ENCODE measurements at regions not wholly inside any gene's neighbourhood (a gene's known extent, or its start where the extent isn't known, plus 50 kb on each side); places are given as distances from the start of the nearest gene placed in this dataset.

GRCh38 chr5:23612701-23613100 is 105.3 kb downstream of the PRDM9 start:
- ATAC-seq = no peak
- no peak overlapping the region for H3K27ac ChIP-seq
- H3K36me3 ChIP-seq = no peaks in the 10 kb centered on the region
- no peak overlapping the region for H3K4me3 ChIP-seq
- 29 to 51% methylated on average over 2 of the region's 2 CpGs for WGBS, 2 donors (ENCODE audit: low coverage in 1 of 2)
- H3K27me3 ChIP-seq = no peaks in the 10 kb centered on the region
- H3K9me3 ChIP-seq = no peaks in the 10 kb centered on the region
- TF ChIP-seq EP300 (IDR thresholded peaks at IDR 0.05) = no peak
- no peak for TF ChIP-seq POLR2A (IDR thresholded peaks at IDR 0.05)
- TF ChIP-seq POLR2AphosphoS5 (IDR thresholded peaks at IDR 0.05) = no peak
- no peak for TF ChIP-seq CTCF (IDR thresholded peaks at IDR 0.05)
- no peaks in the 10 kb centered on the region for H3K4me1 ChIP-seq

GRCh38 chr5:23613566-23613965 is 106.2 kb downstream of the PRDM9 start:
- no peaks in the 10 kb centered on the region for H3K4me1 ChIP-seq
- no peak overlapping the region for H3K27ac ChIP-seq
- no peak for ATAC-seq
- no peaks in the 10 kb centered on the region for H3K27me3 ChIP-seq
- WGBS, 2 donors (ENCODE audit: low coverage in 1 of 2) = 50 to 75% methylated on average over 1 of the region's 1 CpG
- no peak for TF ChIP-seq POLR2AphosphoS5 (IDR thresholded peaks at IDR 0.05)
- TF ChIP-seq CTCF (IDR thresholded peaks at IDR 0.05) = no peak
- TF ChIP-seq EP300 (IDR thresholded peaks at IDR 0.05) = no peak
- no peak for TF ChIP-seq POLR2A (IDR thresholded peaks at IDR 0.05)
- no peak overlapping the region for H3K4me3 ChIP-seq
- H3K9me3 ChIP-seq = no peaks in the 10 kb centered on the region
- H3K36me3 ChIP-seq = no peaks in the 10 kb centered on the region

GRCh38 chr5:23614422-23614821 is 107.0 kb downstream of the PRDM9 start:
- Histone ChIP-seq H3K36me3 (no peaks in the 10 kb centered on the region), H3K27ac (no peak overlapping the region), H3K27me3 (no peaks in the 10 kb centered on the region), H3K9me3 (no peaks in the 10 kb centered on the region), H3K4me1 (no peaks in the 10 kb centered on the region), H3K4me3 (no peak overlapping the region)
- TF ChIP-seq POLR2AphosphoS5 (IDR thresholded peaks at IDR 0.05) (no peak), EP300 (IDR thresholded peaks at IDR 0.05) (no peak), POLR2A (IDR thresholded peaks at IDR 0.05) (no peak), CTCF (IDR thresholded peaks at IDR 0.05) (no peak)
- WGBS, 2 donors (ENCODE audit: low coverage in 1 of 2) = 100% methylated on average over 1 of the region's 1 CpG; no CpG with 5 or more reads in 1 of the 2 donors
- ATAC-seq = no peak

- no peaks in the 10 kb centered on the region for H3K9me3 ChIP-seq
- H3K36me3 ChIP-seq = no peaks in the 10 kb centered on the region
- H3K27ac ChIP-seq = no peak overlapping the region
- no peak for ATAC-seq
- H3K27me3 ChIP-seq = no peaks in the 10 kb centered on the region
- no peaks in the 10 kb centered on the region for H3K4me1 ChIP-seq
- no peak for TF ChIP-seq CTCF (IDR thresholded peaks at IDR 0.05)
- no peak for TF ChIP-seq POLR2A (IDR thresholded peaks at IDR 0.05)
- TF ChIP-seq POLR2AphosphoS5 (IDR thresholded peaks at IDR 0.05) = no peak
- TF ChIP-seq EP300 (IDR thresholded peaks at IDR 0.05) = no peak
- 61 to 66% methylated on average over 4 of the region's 4 CpGs for WGBS, 2 donors (ENCODE audit: low coverage in 1 of 2)
- no peak overlapping the region for H3K4me3 ChIP-seq
These were observed 119.6 kb downstream of the PRDM9 start for GRCh38 chr5:23626961-23627360.

GRCh38 chr5:23627976-23628375 is 120.6 kb downstream of the PRDM9 start:
- Histone ChIP-seq H3K4me1 (no peaks in the 10 kb centered on the region), H3K9me3 (no peaks in the 10 kb centered on the region), H3K36me3 (no peaks in the 10 kb centered on the region), H3K4me3 (no peak overlapping the region), H3K27me3 (no peaks in the 10 kb centered on the region), H3K27ac (no peak overlapping the region)
- no peak for TF ChIP-seq EP300 (IDR thresholded peaks at IDR 0.05)
- no peak for TF ChIP-seq POLR2A (IDR thresholded peaks at IDR 0.05)
- no peak for TF ChIP-seq POLR2AphosphoS5 (IDR thresholded peaks at IDR 0.05)
- TF ChIP-seq CTCF (IDR thresholded peaks at IDR 0.05) = no peak
- WGBS, 2 donors (ENCODE audit: low coverage in 1 of 2) = 69 to 71% methylated on average over 2 to 3 of the region's 3 CpGs
- ATAC-seq = no peak

Measured in gastroesophageal sphincter (tissue), 4 donors.